HepG2 (cell line): ENCODE measurements at regions not wholly inside any gene's neighbourhood (a gene's known extent, or its start where the extent isn't known, plus 50 kb on each side); places are given as distances from the start of the nearest gene placed in this dataset.

Experiments used
- FOXK1 ChIP-seq: sonication (generic); formaldehyde crosslinking; IDR thresholded peaks from 2 replicates; pipeline ENCODE4 v1.4.0; 2020; ENCODE audit warnings: low read depth, missing genetic modification reagents, borderline replicate concordance
- GATAD2A ChIP-seq: IDR thresholded peaks from 2 replicates; pipeline ENCODE4 v1.6.1; 2016
- JUND ChIP-seq: sonication (generic); formaldehyde crosslinking; IDR thresholded peaks from 2 replicates; pipeline ENCODE4 v1.8.0; 2022; ENCODE audit warnings: mild to moderate bottlenecking, missing genetic modification reagents
- KLF12 ChIP-seq: sonication (generic); formaldehyde crosslinking; IDR thresholded peaks from 2 replicates; pipeline ENCODE4 v1.4.0; 2020; ENCODE audit warnings: missing genetic modification reagents, borderline replicate concordance
- KLF9 ChIP-seq: IDR thresholded peaks from 2 replicates; pipeline ENCODE4 v1.6.1; 2016; ENCODE audit warnings: low read depth
- MBD4 ChIP-seq: IDR thresholded peaks from 2 replicates; pipeline ENCODE4 v1.6.1; 2012; ENCODE audit warnings: low read length, inconsistent platforms, borderline replicate concordance
- MYC ChIP-seq: sonication (generic); formaldehyde crosslinking; IDR thresholded peaks from 2 replicates; pipeline ENCODE4 v1.9.0; 2021; ENCODE audit warnings: missing genetic modification reagents, borderline replicate concordance
- NPAS2 ChIP-seq: sonication (generic); formaldehyde crosslinking; IDR thresholded peaks from 2 replicates; pipeline ENCODE4 v1.8.0; 2022; ENCODE audit warnings: mild to moderate bottlenecking, missing genetic modification reagents, borderline replicate concordance
- POGZ ChIP-seq: sonication (generic); formaldehyde crosslinking; IDR thresholded peaks from 2 replicates; pipeline ENCODE4 v1.4.0; 2020; ENCODE audit warnings: mild to moderate bottlenecking, missing genetic modification reagents
- SAFB2 ChIP-seq: sonication (generic); formaldehyde crosslinking; IDR thresholded peaks from 2 replicates; pipeline ENCODE4 v1.5.1; 2020; ENCODE audit warnings: missing genetic modification reagents, low read depth, mild to moderate bottlenecking, borderline replicate concordance
- SALL2 ChIP-seq: sonication (generic); formaldehyde crosslinking; IDR thresholded peaks from 2 replicates; pipeline ENCODE4 v1.8.1; 2023; ENCODE audit warnings: mild to moderate bottlenecking, missing genetic modification reagents, inconsistent platforms
- SIN3B ChIP-seq: fragments of 150-350 bp; IDR thresholded peaks from 2 replicates; pipeline ENCODE4 v1.6.1; 2014; ENCODE audit warnings: low read length
- SP2 ChIP-seq: sonication (generic); formaldehyde crosslinking; IDR thresholded peaks from 2 replicates; pipeline ENCODE4 v1.5.1; 2020; ENCODE audit warnings: mild to moderate bottlenecking, missing genetic modification reagents
- TBX3 ChIP-seq: fragments of 450-650 bp; IDR thresholded peaks from 2 replicates; pipeline ENCODE4 v1.6.1; 2017; ENCODE audit warnings: antibody characterized with exemption, mild to moderate bottlenecking, inconsistent platforms, borderline replicate concordance
- TEAD2 ChIP-seq: sonication (generic); formaldehyde crosslinking; IDR thresholded peaks from 2 replicates; pipeline ENCODE4 v1.9.0; 2021; ENCODE audit warnings: missing genetic modification reagents
- THAP9 ChIP-seq: sonication (generic); formaldehyde crosslinking; IDR thresholded peaks from 2 replicates; pipeline ENCODE4; 2020; ENCODE audit warnings: missing genetic modification reagents, mild to moderate bottlenecking, borderline replicate concordance
- ZFP41 ChIP-seq: sonication (generic); formaldehyde crosslinking; IDR thresholded peaks from 2 replicates; pipeline ENCODE4 v1.4.0; 2020; ENCODE audit warnings: mild to moderate bottlenecking, missing genetic modification reagents, borderline replicate concordance
- ZNF143 ChIP-seq: sonication (generic); formaldehyde crosslinking; IDR thresholded peaks from 2 replicates; pipeline ENCODE4 v1.4.0; 2020; ENCODE audit warnings: missing genetic modification reagents
- ZNF329 ChIP-seq: sonication (generic); formaldehyde crosslinking; IDR thresholded peaks from 2 replicates; pipeline ENCODE4 v1.9.0; 2021; ENCODE audit warnings: low read depth, mild to moderate bottlenecking, missing genetic modification reagents
- ZNF547 ChIP-seq: sonication (generic); formaldehyde crosslinking; IDR thresholded peaks from 2 replicates; pipeline ENCODE4 v1.5.1; 2020; ENCODE audit warnings: mild to moderate bottlenecking, missing genetic modification reagents
- ZNF576 ChIP-seq: sonication (generic); formaldehyde crosslinking; IDR thresholded peaks from 2 replicates; pipeline ENCODE4 v1.4.0; 2020; ENCODE audit warnings: mild to moderate bottlenecking, missing genetic modification reagents
- ZNF670 ChIP-seq: sonication (generic); formaldehyde crosslinking; IDR thresholded peaks from 2 replicates; pipeline ENCODE4 v1.8.0; 2022; ENCODE audit warnings: mild to moderate bottlenecking, missing genetic modification reagents, borderline replicate concordance
- ZNF891 ChIP-seq: sonication (generic); formaldehyde crosslinking; IDR thresholded peaks from 2 replicates; pipeline ENCODE4 v1.5.0; 2020; ENCODE audit warnings: mild to moderate bottlenecking, missing genetic modification reagents
- ZSCAN12 ChIP-seq: sonication (generic); formaldehyde crosslinking; IDR thresholded peaks from 2 replicates; pipeline ENCODE4 v1.9.0; 2021; ENCODE audit warnings: mild to moderate bottlenecking, missing genetic modification reagents
- ZXDC ChIP-seq: sonication (generic); formaldehyde crosslinking; IDR thresholded peaks from 2 replicates; pipeline ENCODE4 v1.5.0; 2020; ENCODE audit warnings: mild to moderate bottlenecking, missing genetic modification reagents

- TF ChIP-seq POGZ (CRISPR knock-in tag) (no peak), NPAS2 (CRISPR knock-in tag) (no peak), TEAD2 (CRISPR knock-in tag) (no peak), GATAD2A (CRISPR knock-in tag) (peak; percentile 55; the same call in 1 of the 2 replicates), ZXDC (no peak), ZSCAN12 (CRISPR knock-in tag) (no peak), ZNF891 (no peak), TBX3 (no peak), ZNF329 (CRISPR knock-in tag) (no peak), KLF9 (no peak), ZNF576 (no peak), SIN3B (no peak), KLF12 (CRISPR knock-in tag) (no peak), ZFP41 (CRISPR knock-in tag) (no peak), FOXK1 (CRISPR knock-in tag) (peak; percentile 59; the same call in 1 of the 2 replicates), THAP9 (CRISPR knock-in tag) (no peak), SAFB2 (no peak), JUND (no peak), SALL2 (CRISPR knock-in tag) (no peak), ZNF143 (CRISPR knock-in tag) (no peak), MBD4 (no peak), ZNF670 (CRISPR knock-in tag) (no peak), ZNF547 (CRISPR knock-in tag) (no peak), MYC (CRISPR knock-in tag) (no peak), SP2 (CRISPR knock-in tag) (no peak)
These were observed 305.5 kb upstream of the EMCN start (continued) for GRCh38 chr4:100823066-100823992.
